K562 (cell line): ENCODE measurements at regions not wholly inside any gene's neighbourhood (a gene's known extent, or its start where the extent isn't known, plus 50 kb on each side); places are given as distances from the start of the nearest gene placed in this dataset.

Source experiments
- CTCF ChIP-seq, 3 experiments: IDR thresholded peaks in 2 of 3; conservative IDR thresholded peaks in 1 of 3; 2 replicates each; pipeline ENCODE4 v1.5.1; 2011 to 2012; ENCODE audit warnings: low read length in 3 of 3, mild to moderate bottlenecking in 3 of 3, control low read depth in 2 of 3, improper control_type of control experiment in 1 of 3, inconsistent platforms in 1 of 3, low read depth in 1 of 3, mixed read lengths in 1 of 3, moderate library complexity in 1 of 3; ENCODE audit not compliant: insufficient read depth in 2 of 3
- ELF4 ChIP-seq: fragments of 450-650 bp; formaldehyde crosslinking; IDR thresholded peaks from 2 replicates; pipeline ENCODE4 v1.4.0; 2022; ENCODE audit warnings: missing genetic modification characterization
- POLR2AphosphoS5 ChIP-seq: IDR thresholded peaks from 2 replicates; pipeline ENCODE4 v1.6.1; 2011; ENCODE audit warnings: mild to moderate bottlenecking, low read depth, low read length, moderate library complexity; ENCODE audit not compliant: control insufficient read depth, insufficient read depth
- TOE1 ChIP-seq, 2 experiments: fragments of 450-650 bp in 1 of 2; sonication (generic) in 1 of 2; formaldehyde crosslinking in 1 of 2; IDR thresholded peaks; 2 replicates each; pipeline versions ENCODE4 v1.7.1 to v1.8.0; 2016 to 2022; ENCODE audit warnings: borderline replicate concordance in 2 of 2, mild to moderate bottlenecking in 2 of 2, antibody characterized with exemption in 1 of 2, inconsistent platforms in 1 of 2, low read depth in 1 of 2, missing genetic modification reagents in 1 of 2, moderate library complexity in 1 of 2
- TF ChIP-seq, protein P1 (sequence below): fragments of 450-650 bp; IDR thresholded peaks from 2 replicates; pipeline ENCODE4 v1.6.1; 2016; ENCODE audit warnings: low read depth, mild to moderate bottlenecking, moderate library complexity

DNA sequence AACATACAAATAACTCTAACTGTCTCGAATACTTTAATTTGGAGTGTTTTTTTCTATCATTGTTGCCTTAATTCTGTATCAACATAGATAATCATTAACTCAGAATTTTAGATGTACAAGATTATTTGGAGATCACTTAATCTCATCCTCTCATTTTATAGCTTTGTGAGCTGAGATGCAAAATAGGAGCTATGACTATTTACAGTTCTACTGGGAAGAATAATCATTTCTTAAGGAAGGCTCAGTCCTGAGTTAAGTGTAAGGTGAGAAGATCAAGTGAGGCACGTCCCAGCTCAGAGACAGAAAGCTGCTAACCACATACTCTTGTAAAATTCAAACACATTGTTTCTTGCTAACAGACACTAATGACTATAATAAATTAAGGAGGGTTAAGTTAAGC is 66.2 kb downstream of the CCDC54 start:
- TF ChIP-seq ELF4 (CRISPR knock-in tag) (no peak), POLR2AphosphoS5 (no peak), CTCF (IDR thresholded peaks at IDR 0.05 in 2 of 3, conservative IDR thresholded peaks at IDR 0.05 in 1 of 3; ENCODE audit: insufficient read depth in 2 of 3, low read depth in 1 of 3, low read length in 3 of 3) (no peak), TOE1 (IDR thresholded peaks at IDR 0.05; ENCODE audit: borderline replicate concordance) (no peak), TOE1 (CRISPR knock-in tag; IDR thresholded peaks at IDR 0.05; ENCODE audit: borderline replicate concordance, low read depth) (no peak)
- TF ChIP-seq, protein P1, sequence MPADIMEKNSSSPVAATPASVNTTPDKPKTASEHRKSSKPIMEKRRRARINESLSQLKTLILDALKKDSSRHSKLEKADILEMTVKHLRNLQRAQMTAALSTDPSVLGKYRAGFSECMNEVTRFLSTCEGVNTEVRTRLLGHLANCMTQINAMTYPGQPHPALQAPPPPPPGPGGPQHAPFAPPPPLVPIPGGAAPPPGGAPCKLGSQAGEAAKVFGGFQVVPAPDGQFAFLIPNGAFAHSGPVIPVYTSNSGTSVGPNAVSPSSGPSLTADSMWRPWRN: no peak
